Esophagus (tissue), 2 donors: ENCODE measurements at regions not wholly inside any gene's neighbourhood (a gene's known extent, or its start where the extent isn't known, plus 50 kb on each side); places are given as distances from the start of the nearest gene placed in this dataset.

Experiments used
- H3K27ac ChIP-seq, 2 donors: one replicate each; pipeline ENCODE4 v1.5.1; 2013; ENCODE audit warnings: low read depth in 2 of 2, mild to moderate bottlenecking in 2 of 2, inconsistent platforms in 1 of 2, low read length in 1 of 2, moderate library complexity in 1 of 2
- H3K27me3 ChIP-seq, 2 donors: one replicate each; pipeline ENCODE4 v1.6.1; 2013; ENCODE audit warnings: low read length in 2 of 2, control low read depth in 1 of 2, mild to moderate bottlenecking in 1 of 2; ENCODE audit not compliant: insufficient read depth in 2 of 2, control insufficient read depth in 1 of 2
- H3K36me3 ChIP-seq, 2 donors: one replicate each; pipeline ENCODE4 v1.6.1; 2013; ENCODE audit warnings: low read length in 1 of 2; ENCODE audit not compliant: control insufficient read depth in 2 of 2, insufficient read depth in 2 of 2
- H3K4me1 ChIP-seq, 2 donors: one replicate each; pipeline ENCODE4 v1.6.1; 2013; ENCODE audit warnings: low read length in 1 of 2; ENCODE audit not compliant: control insufficient read depth in 2 of 2, insufficient read depth in 2 of 2
- H3K4me3 ChIP-seq, 2 donors: one replicate each; pipeline ENCODE4 v1.5.1; 2013; ENCODE audit warnings: low read length in 2 of 2, mild to moderate bottlenecking in 2 of 2, low read depth in 1 of 2, moderate library complexity in 1 of 2
- H3K9me3 ChIP-seq, 2 donors: one replicate each; pipeline ENCODE4 v1.6.1; 2013; ENCODE audit warnings: mild to moderate bottlenecking in 2 of 2, low read depth in 1 of 2, low read length in 1 of 2, moderate library complexity in 1 of 2; ENCODE audit not compliant: control insufficient read depth in 2 of 2, insufficient read depth in 1 of 2
- WGBS, 2 donors: extraction: QIAGEN DNeasy Blood & Tissue Kit; methylation state at CpG; one replicate each; pipeline ENCODE4 v1.1.7; 2013; 5-methylcytosine and 5-hydroxymethylcytosine counted together
- donor health status: healthy with polysubstance abuse.
- donor health status: Bipolar disorder and iron deficiency.

DNA sequence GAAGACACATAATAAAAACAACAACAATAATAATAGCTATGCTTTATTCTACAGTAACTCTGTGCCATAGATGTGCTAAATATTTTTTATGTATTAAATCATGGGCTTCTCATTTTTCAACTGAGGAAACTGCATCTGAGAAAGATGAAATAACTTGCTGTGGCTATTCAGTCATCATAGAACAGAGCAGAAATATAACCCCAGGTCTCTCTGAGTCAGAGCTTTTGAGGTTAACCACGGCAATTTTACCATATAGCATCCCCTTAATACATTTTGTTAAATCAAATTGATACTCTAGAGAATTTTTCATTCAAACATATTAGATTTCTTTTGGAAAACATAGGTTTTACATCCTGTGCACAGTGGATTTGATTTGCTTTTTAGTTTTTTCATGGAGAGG is 586.6 kb upstream of the KLHL29 start:
- no peaks in the 10 kb centered on the region for H3K9me3 ChIP-seq
- no peaks in the 10 kb centered on the region for H3K36me3 ChIP-seq
- no peak overlapping the region for H3K27ac ChIP-seq
- 74 to 75% methylated on average over 1 of the region's 1 CpG for WGBS, 2 donors
- H3K4me3 ChIP-seq, result no peak overlapping the region
- H3K4me1 ChIP-seq, result no peaks in the 10 kb centered on the region
- H3K27me3 ChIP-seq, result no peaks in the 10 kb centered on the region

DNA sequence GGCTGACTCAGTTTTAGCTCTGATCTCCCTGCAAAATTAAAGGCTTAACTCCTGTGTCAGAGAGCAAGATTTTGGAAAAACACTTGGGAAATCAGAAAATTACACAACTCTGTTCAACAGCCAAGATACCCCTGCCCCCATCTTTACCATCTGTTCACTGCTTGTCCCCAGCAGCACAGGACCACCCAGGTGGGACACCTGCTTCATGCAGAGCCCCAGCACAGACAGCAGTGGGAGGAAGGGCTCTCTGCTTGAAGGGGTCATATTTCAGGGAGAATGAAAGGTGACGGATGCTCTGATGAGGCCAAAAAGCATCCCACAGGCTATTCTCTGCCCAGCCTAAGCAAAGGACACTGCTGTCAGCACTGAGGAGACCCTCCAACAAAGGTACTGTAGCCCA is 584.6 kb upstream of the KLHL29 start:
- no peaks in the 10 kb centered on the region for H3K9me3 ChIP-seq
- H3K27me3 ChIP-seq, result no peaks in the 10 kb centered on the region
- H3K27ac ChIP-seq, result no peak overlapping the region
- H3K4me1 ChIP-seq, result no peaks in the 10 kb centered on the region
- H3K36me3 ChIP-seq, result no peaks in the 10 kb centered on the region
- no peak overlapping the region for H3K4me3 ChIP-seq
- WGBS, 2 donors, result 62 to 66% methylated on average over 1 of the region's 1 CpG

DNA sequence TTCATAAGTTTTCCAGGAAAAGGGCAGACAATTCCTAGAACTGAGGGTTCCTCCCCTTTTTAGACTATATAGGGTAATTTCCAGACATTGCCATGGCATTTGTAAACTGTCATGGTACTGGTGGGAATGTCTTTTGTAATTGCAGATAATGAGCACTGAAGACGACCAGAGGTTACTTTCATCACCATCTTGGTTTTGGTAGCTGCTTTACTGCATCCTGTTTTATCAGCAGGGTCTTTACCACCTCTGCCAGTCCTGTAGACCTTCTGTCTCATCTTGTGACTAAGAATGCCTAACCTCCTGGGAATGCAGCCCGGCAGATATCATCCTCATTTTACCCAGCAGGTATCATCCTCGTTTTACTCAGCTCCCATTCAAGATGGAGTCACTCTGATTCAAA is 583.9 kb upstream of the KLHL29 start:
- no peaks in the 10 kb centered on the region for H3K27me3 ChIP-seq
- H3K27ac ChIP-seq, result no peak overlapping the region
- H3K36me3 ChIP-seq, result no peaks in the 10 kb centered on the region
- 64 to 70% methylated on average over 3 of the region's 3 CpGs for WGBS, 2 donors
- H3K4me1 ChIP-seq, result no peaks in the 10 kb centered on the region
- H3K9me3 ChIP-seq, result peaks cover 0 to 4% of the 10 kb centered on the region in 2 donors
- H3K4me3 ChIP-seq, result no peak overlapping the region

DNA sequence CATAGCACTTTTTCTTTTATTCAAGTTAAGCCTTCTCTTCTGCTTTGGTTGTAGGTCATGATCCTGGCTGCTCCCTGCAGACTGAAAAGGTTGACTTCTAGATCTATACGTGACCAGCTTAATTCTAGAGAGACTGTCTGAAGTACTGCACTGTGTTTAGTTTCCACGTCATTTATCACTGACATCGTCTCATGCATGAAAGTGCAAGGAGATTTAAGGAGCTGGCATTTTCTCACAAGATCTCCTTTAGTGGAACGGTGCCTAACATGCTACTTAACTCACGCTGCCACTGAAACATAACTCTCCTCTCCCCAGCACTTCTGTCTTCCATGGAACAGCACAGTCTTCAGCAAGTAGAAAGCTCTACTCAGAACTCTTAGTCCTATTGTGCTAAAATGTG is 583.0 kb upstream of the KLHL29 start:
- WGBS, 2 donors, result 60 to 69% methylated on average over 5 of the region's 5 CpGs
- H3K4me1 ChIP-seq, result no peaks in the 10 kb centered on the region
- H3K4me3 ChIP-seq, result no peak overlapping the region
- no peaks in the 10 kb centered on the region for H3K27me3 ChIP-seq
- no peak overlapping the region for H3K27ac ChIP-seq
- peaks cover 0 to 5% of the 10 kb centered on the region in 2 donors for H3K9me3 ChIP-seq
- H3K36me3 ChIP-seq, result no peaks in the 10 kb centered on the region

DNA sequence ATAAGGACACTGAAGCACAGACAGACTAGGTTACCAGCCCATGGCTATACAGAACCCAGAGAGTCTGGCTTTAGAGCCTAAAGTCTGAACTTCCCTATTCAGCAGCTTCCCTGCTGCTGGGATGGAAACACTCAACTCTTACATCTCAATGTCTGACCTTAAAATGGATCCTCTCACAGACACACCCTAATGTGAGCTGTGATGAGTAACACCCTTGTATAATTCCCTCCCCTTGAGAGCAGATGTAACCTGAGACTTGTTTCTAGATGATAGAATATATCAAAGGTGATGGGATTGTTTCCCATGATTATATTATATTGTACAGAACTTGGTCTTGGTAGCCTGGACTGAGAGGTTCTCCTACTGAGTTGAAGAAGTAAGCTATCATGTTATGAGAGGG is 577.1 kb upstream of the KLHL29 start:
- H3K4me3 ChIP-seq, result no peak overlapping the region
- no peaks in the 10 kb centered on the region for H3K36me3 ChIP-seq
- no peaks in the 10 kb centered on the region for H3K27me3 ChIP-seq
- H3K27ac ChIP-seq, result no peak overlapping the region
- H3K4me1 ChIP-seq, result no peaks in the 10 kb centered on the region
- peaks cover 0 to 5% of the 10 kb centered on the region in 2 donors for H3K9me3 ChIP-seq

DNA sequence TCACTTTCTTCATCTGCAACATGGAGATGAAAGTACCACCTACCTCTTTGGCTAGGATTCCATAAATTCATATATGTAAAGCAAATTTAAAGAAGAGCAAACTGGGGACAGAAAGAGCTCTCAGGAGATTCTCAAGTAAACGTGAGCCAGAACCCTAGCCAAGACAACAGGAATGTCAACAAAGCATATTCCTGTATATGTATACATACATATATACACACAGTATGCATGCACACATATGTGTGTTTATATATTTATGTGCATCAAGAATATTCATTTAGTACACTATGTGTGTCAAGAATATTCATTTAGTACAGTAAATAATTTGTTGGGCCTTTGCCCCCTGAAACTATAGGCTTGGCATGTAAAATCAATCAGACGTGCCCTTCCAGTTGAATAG is 574.4 kb upstream of the KLHL29 start:
- no peaks in the 10 kb centered on the region for H3K27me3 ChIP-seq
- H3K27ac ChIP-seq, result no peak overlapping the region
- 62 to 66% methylated on average over 2 of the region's 2 CpGs for WGBS, 2 donors

DNA sequence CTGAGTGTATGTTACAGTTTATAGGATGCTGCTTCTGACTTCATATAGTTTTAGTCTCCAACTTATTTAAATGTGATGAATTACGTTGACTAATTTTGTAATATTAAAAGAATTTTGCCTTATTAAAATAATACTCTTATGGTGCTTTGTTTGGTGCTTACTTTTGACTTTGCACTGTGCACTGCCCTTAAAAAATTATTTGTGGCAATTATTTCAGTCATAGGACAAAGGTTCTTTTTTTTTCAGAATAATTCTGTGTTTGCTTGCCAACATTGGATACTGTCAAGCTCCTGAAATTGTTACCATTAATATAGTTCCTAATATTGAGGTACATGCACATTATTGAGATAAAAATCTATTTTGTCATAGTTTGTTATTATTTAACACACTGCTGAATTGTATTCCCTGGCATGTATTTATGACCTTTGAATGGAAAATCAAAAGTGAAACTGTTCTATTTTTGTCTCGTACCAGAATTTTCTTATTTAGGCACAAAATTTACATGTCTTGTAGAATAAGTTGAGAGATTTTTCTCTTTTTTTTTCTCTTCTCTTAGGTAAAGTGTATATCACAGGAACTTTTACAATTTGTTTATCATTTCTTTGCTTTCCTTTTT is 572.8 kb upstream of the KLHL29 start:
- H3K27ac ChIP-seq, result no peak overlapping the region
- 47 to 50% methylated on average over 2 of the region's 2 CpGs for whole genome bisulfite sequencing, 2 donors
- no peaks in the 10 kb centered on the region for H3K36me3 ChIP-seq

More for the DNA sequence above, 574.4 kb upstream of the KLHL29 start:
- Histone ChIP-seq H3K4me1 (no peaks in the 10 kb centered on the region), H3K36me3 (no peaks in the 10 kb centered on the region), H3K9me3 (peaks cover 0 to 5% of the 10 kb centered on the region in 2 donors), H3K4me3 (no peak overlapping the region)

DNA sequence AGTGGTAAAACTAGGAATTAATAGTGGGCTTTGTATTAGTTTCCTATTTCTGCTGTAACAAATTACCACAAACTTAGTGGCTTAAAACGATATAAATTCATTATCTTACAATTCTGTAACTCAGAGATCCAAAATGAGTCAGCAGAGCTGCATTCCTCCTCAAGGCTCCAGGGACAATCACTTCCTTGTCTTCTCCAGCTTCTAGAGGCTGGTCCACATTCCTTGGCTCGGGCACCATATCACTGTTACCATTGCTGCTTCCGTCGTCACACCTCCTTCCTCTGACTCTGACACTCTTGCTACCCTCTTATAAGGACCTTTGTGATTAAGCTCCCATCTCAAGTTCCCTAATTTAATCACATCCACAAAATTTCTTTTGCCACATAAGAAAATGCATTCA is 567.8 kb upstream of the KLHL29 start:
- Histone ChIP-seq H3K4me1 (no peaks in the 10 kb centered on the region), H3K27me3 (no peaks in the 10 kb centered on the region), H3K36me3 (no peaks in the 10 kb centered on the region), H3K9me3 (no peaks in the 10 kb centered on the region), H3K4me3 (no peak overlapping the region), H3K27ac (no peak overlapping the region)
- WGBS, 2 donors, result 58 to 60% methylated on average over 4 of the region's 4 CpGs

More for the DNA sequence above, 572.8 kb upstream of the KLHL29 start:
- no peaks in the 10 kb centered on the region for H3K4me1 ChIP-seq
- no peaks in the 10 kb centered on the region for H3K9me3 ChIP-seq
- H3K27me3 ChIP-seq, result no peaks in the 10 kb centered on the region
- H3K4me3 ChIP-seq, result no peak overlapping the region

DNA sequence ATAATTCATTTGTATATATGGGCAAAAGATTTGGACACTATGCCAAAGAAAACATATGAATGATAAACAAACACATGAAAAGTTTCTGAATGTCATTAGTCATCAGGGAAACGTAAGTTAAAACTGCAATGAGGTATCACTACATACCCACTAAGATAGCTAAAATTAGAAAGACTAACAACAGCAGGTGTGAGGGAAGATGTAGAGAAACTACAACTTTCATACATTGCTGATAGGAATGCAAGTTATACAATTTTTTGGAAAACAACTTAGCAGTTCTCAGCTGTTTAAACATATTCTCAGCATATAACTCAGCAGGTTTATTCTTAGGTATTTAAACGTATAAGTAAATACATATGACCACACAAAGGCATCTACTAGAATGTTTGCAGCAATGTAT is 563.5 kb upstream of the KLHL29 start:
- WGBS, 2 donors, result 43 to 46% methylated on average over 2 of the region's 2 CpGs

DNA sequence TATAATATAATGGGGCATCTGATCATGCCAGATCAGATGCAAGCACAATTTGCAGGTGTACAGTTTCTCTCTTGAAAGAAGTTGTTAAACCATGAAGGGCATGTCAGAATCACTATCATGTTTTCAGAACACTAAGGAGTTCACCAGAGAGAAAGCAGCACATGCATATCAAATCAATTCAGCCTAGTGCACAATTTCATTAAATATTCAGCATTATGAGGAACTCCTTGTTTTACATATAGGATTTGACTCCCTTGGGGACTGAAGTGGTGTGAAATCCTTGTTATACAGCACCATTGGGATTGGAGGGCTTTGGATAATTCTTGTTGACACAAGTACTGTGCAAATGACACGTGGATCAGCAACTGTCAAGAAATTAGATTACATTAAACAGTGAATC is 562.1 kb upstream of the KLHL29 start:
- Histone ChIP-seq H3K27me3 (no peaks in the 10 kb centered on the region), H3K27ac (no peak overlapping the region), H3K9me3 (no peaks in the 10 kb centered on the region), H3K4me3 (no peak overlapping the region), H3K36me3 (no peaks in the 10 kb centered on the region), H3K4me1 (no peaks in the 10 kb centered on the region)
- 54% methylated on average over 1 of the region's 1 CpG for WGBS, 2 donors

More for the DNA sequence above, 563.5 kb upstream of the KLHL29 start:
- H3K4me1 ChIP-seq, result no peaks in the 10 kb centered on the region
- no peak overlapping the region for H3K27ac ChIP-seq
- no peak overlapping the region for H3K4me3 ChIP-seq
- H3K9me3 ChIP-seq, result no peaks in the 10 kb centered on the region
- no peaks in the 10 kb centered on the region for H3K27me3 ChIP-seq
- no peaks in the 10 kb centered on the region for H3K36me3 ChIP-seq
